Right cardiac atrium (tissue), 5 donors: ENCODE measurements at regions not wholly inside any gene's neighbourhood (a gene's known extent, or its start where the extent isn't known, plus 50 kb on each side); places are given as distances from the start of the nearest gene placed in this dataset.

ENCODE experiments used
- ATAC-seq, 2 donors: fragments of 200-7000 bp; cut with Tn5 transposase; one replicate each; pipeline versions ENCODE4 v1.8.0 to v1.9.1; 2020; ENCODE audit warnings: moderate library complexity in 2 of 2, mild to moderate bottlenecking in 1 of 2
- DNase-seq, 3 donors: peaks; one replicate each; pipeline ENCODE4 v3.0.0-alpha.2; 2020
- H3K27ac ChIP-seq: one replicate; pipeline ENCODE4 v1.5.1; 2013; ENCODE audit warnings: mild to moderate bottlenecking, low read length, control low read depth, moderate library complexity
- H3K27me3 ChIP-seq: one replicate; pipeline ENCODE4 v1.6.1; 2013; ENCODE audit not compliant: control insufficient read depth, insufficient read depth
- H3K4me1 ChIP-seq: one replicate; pipeline ENCODE4 v1.6.1; 2013; ENCODE audit warnings: low read length; ENCODE audit not compliant: control insufficient read depth, insufficient read depth
- H3K4me3 ChIP-seq: one replicate; pipeline ENCODE4 v1.5.1; 2013; ENCODE audit warnings: low read length, control low read depth
- H3K9me3 ChIP-seq: one replicate; pipeline ENCODE4 v1.6.1; 2013; ENCODE audit warnings: low read length; ENCODE audit not compliant: control insufficient read depth
- WGBS: extraction: QIAGEN DNeasy Blood & Tissue Kit; methylation state at CpG from one replicate; pipeline ENCODE4 v1.1.7; 2013; 5-methylcytosine and 5-hydroxymethylcytosine counted together
- intact Hi-C, 4 donors: fragments of 100-400 bp; cut with DNase I; formaldehyde crosslinking; loops; one replicate each; pipeline versions ENCODE4 v1.11.0 to v1.14.0; 2022 to 2023
- donor health status: healthy with polysubstance abuse.
- donor health status: DM: no; HTN: yes; CAD: no.
- donor health status: DM: no; HTN: no; CAD: no.
- donor health status: DM: no; HTN: yes; CAD: no; lungs with severe emphysema.
- donor health status: DM: yes; HTN: yes; CAD: no.

DNA sequence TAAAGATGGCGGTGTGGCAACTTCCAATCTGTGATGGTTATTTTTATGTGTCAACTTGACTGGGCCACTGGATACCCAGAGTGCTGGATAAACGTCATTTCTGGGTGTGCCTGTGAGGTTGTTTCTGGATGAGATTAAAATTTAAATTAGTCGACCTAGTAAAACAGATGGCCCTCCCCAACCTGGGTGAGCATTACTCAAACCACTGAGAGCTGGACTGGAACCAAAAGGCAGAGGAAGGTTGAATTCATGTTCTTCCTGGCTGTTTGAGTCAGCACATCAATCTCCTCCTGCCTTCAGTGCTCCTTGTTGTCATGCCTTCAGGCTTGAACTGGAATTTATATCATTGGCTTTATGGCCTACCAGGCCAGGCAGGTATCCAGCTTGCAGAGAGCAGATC, 190.8 kb upstream of the RGPD4 start:
- Histone ChIP-seq H3K4me1 (no peaks in the 10 kb centered on the region), H3K27me3 (no peaks in the 10 kb centered on the region), H3K4me3 (no peak overlapping the region), H3K9me3 (no peaks in the 10 kb centered on the region), H3K27ac (no peak overlapping the region)
- intact Hi-C loops, result no loop called here
- DNase-seq (no peak), ATAC-seq (no peak)
- 72% methylated on average over 3 of the region's 3 CpGs for WGBS

DNA sequence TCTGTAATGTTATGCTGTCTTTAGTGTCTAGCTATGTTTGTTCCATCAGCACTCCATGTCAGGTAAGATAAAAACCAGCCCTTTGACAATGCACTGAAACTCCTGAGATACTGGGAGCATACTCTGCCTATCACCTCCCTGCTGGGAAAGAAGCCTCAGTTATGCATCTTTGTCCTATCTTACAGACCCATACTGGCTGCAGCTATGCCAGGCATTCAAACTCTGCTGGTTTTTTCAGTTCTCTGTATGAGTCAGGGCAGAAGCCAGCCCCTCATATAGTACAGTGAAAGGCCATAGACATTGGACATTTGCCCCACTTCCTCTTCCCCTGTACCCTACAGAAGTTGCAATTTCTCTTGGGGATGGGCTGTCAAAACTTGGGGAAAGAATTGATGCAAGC, 181.1 kb upstream of the RGPD4 start:
- ATAC-seq (no peak), DNase-seq (no peak)
- H3K27ac ChIP-seq, result no peak overlapping the region
- no peak overlapping the region for H3K4me3 ChIP-seq
- intact Hi-C loops, result no loop called here
- H3K27me3 ChIP-seq, result no peaks in the 10 kb centered on the region
- peaks cover 2% of the 10 kb centered on the region for H3K9me3 ChIP-seq
- H3K4me1 ChIP-seq, result no peaks in the 10 kb centered on the region

DNA sequence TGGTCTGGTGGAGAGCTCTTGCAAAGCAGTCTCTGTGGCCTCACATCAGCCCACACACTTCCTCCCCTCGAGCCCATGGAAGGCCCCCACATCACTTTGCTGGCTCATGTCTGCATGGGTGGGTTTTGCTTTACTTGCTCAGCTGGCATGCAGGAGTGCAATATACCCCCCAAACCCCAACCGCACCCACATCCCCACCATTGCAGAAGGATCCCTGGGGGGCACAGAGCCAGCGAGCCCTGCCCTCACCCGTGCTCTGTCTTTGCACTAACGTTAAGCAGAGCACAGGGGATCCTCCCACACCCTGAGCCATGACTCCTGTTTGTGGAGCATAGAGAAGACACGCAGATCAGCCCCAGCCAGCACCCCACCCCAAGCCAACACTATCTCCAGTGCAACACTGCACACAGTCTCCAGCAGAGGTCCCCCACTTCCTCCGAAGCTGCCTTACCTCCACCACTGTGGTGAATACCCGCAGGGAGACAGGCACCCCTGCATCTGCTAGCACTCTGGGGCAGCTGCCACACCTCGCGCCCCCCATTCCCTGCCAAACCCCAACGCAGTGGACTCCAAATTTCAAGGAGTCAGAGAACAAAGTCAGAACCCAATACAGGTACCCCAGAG, 177.8 kb upstream of the RGPD4 start:
- no peak overlapping the region for H3K27ac ChIP-seq
- no peaks in the 10 kb centered on the region for H3K4me1 ChIP-seq
- DNase-seq (no peak), ATAC-seq (no peak)
- H3K4me3 ChIP-seq, result no peak overlapping the region
- peaks cover 2% of the 10 kb centered on the region for H3K9me3 ChIP-seq
- intact Hi-C loops, result no loop called here
- no peaks in the 10 kb centered on the region for H3K27me3 ChIP-seq
- WGBS, result 87% methylated on average over 11 of the region's 11 CpGs

DNA sequence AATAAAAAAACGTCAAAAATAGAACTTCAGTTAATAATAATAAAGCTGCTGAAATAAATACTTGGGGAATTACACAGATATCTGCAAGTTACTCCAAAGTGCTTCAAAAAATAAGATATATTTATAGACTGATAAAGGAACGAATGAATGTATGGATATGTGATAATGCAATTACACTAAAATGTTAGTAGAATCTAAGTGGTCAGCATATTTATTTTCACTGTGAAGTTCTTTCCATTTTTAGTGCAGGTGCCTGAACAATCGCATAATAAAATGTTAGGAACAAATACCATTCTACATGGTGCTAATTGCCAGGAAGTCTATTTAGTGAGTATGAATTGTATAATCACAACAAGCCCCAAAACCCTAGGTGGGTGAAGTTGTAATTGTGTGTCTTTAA, 169.6 kb upstream of the RGPD4 start:
- H3K4me3 ChIP-seq, result no peak overlapping the region

DNA sequence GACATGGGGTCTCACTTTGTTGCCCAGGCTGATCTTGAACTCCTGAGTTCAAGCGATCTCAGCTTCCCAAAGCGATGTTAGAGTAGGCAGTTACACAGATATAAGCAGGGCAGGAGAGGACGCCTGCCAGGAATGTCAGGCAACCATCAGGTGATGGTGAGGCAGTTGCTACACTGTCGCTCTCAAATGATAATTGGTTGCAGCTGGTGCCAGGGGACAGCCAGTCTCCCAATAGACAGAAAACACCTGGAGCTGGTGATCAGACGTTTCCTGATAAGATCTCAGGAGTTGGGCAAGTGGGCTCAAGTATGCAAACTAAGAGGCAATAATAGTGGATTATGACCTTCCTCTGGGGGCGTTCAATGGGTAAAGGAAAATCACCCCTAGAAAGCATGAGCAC, 163.1 kb upstream of the RGPD4 start:
- no peaks in the 10 kb centered on the region for H3K4me1 ChIP-seq
- no peak overlapping the region for H3K4me3 ChIP-seq
- 63% methylated on average over 6 of the region's 6 CpGs for WGBS
- ATAC-seq (no peak), DNase-seq (no peak)
- intact Hi-C loops, result no loop called here
- H3K27me3 ChIP-seq, result no peaks in the 10 kb centered on the region
- no peak overlapping the region for H3K27ac ChIP-seq
- no peaks in the 10 kb centered on the region for H3K9me3 ChIP-seq

More for the DNA sequence above, 169.6 kb upstream of the RGPD4 start:
- DNase-seq, result no peak
- H3K27ac ChIP-seq, result no peak overlapping the region
- no peaks in the 10 kb centered on the region for H3K9me3 ChIP-seq
- H3K4me1 ChIP-seq, result no peaks in the 10 kb centered on the region
- H3K27me3 ChIP-seq, result no peaks in the 10 kb centered on the region
- WGBS, result 69% methylated on average over 3 of the region's 3 CpGs
- intact Hi-C loops, result no loop called here
- ATAC-seq, result no peak

DNA sequence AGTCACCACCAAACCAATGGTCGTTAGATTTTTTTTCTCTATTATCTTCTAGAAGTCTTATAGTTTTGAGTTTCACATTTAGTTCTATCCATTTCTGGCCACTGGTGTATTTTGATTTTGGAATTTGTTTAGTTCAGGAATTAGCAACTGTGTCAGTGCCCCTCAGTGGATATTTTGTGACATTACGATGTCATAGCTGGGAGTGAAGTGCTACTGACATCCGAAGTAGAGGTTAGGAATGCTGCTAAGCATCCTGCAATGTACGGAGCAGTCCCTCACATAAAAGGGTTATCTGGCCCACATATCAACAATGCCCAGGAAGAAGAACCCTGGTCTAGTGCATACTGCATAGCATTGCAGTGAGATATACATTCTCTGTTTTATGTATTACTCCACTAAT, 157.4 kb upstream of the RGPD4 start:
- DNase-seq, result no peak
- no peaks in the 10 kb centered on the region for H3K27me3 ChIP-seq
- 20% methylated on average over 4 of the region's 4 CpGs for WGBS
- H3K27ac ChIP-seq, result no peak overlapping the region
- H3K4me1 ChIP-seq, result no peaks in the 10 kb centered on the region
- no peak overlapping the region for H3K4me3 ChIP-seq
- intact Hi-C loops, result no loop called here
- H3K9me3 ChIP-seq, result no peaks in the 10 kb centered on the region
- peak in 1 of 2 donors; percentile 51 for ATAC-seq

DNA sequence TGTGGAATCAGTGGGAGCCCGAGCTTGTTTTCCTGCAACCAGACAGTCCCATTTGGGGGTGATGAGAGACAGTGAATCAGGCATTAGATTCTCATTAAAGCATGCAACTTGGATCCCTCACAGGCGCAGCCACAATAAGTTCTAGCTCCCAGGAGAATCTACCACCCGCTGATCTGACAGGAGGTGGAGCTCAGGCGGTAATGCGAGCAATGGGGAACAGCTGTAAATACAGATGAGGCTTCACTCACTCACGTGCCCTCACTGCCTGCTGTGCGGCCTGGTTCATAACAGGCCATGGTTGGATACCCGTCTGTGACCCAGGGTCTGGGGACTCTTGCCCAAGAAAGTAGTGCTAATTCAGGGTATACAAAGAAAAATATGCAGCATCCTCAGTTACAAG, 144.8 kb upstream of the RGPD4 start:
- WGBS, result 86% methylated on average over 8 of the region's 8 CpGs
- no peak for ATAC-seq

DNA sequence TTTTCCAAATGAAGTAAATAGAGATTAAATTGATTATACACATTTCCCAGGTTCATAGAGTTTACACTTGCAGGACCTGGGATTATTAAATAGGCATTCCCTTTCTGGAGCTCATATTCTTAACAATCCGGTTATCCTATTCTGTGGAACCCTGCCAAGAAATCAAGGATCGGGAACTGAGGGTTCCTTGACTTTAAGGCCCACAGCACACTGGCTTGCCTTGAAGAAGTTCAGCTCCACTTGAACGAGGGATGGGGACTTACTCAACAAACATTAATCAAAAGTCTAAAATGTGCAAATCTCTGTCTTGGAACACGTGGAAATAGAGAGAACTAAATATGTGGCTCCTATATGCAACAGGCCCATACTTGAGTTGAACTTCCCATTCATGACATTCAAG, 142.3 kb upstream of the RGPD4 start:
- intact Hi-C loops, result no loop called here
- H3K4me1 ChIP-seq, result no peaks in the 10 kb centered on the region
- no peaks in the 10 kb centered on the region for H3K9me3 ChIP-seq
- no peak overlapping the region for H3K4me3 ChIP-seq
- H3K27me3 ChIP-seq, result no peaks in the 10 kb centered on the region
- DNase-seq (no peak), ATAC-seq (no peak)
- H3K27ac ChIP-seq, result no peak overlapping the region
- 64% methylated on average over 4 of the region's 4 CpGs for WGBS

More for the DNA sequence above, 144.8 kb upstream of the RGPD4 start:
- DNase-seq, result no peak
- intact Hi-C loops, result no loop called here
- no peak overlapping the region for H3K4me3 ChIP-seq
- no peak overlapping the region for H3K27ac ChIP-seq
- H3K4me1 ChIP-seq, result no peaks in the 10 kb centered on the region
- no peaks in the 10 kb centered on the region for H3K9me3 ChIP-seq
- H3K27me3 ChIP-seq, result no peaks in the 10 kb centered on the region

DNA sequence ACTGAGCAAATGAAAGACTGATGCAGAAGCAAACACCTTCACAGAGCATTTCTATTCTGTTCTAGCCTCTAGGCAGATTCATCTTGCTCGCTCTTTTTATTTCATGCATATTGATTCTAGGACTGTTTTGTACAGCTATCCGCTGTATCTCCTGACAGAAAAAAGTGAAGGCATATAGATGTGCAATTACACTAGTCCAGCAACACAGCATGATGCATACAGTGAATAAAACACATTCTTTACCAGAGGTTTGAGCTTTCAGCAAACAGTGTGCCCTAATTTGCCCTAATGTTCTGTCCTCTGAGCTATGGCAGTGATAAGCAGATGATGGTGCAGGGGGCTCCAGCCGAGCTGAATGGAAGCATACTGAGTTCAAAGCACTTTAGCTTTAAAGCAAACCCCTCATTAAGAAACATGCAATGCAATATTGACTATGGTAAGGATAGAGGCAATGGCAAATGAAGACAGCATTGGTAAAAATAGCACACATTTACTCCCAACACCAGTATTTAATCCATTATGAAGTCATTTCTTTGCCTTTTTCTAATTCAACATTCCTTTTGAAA, 141.2 kb upstream of the RGPD4 start:
- Histone ChIP-seq H3K27ac (no peak overlapping the region), H3K4me3 (no peak overlapping the region), H3K4me1 (no peaks in the 10 kb centered on the region), H3K9me3 (no peaks in the 10 kb centered on the region), H3K27me3 (no peaks in the 10 kb centered on the region)
- no peak for ATAC-seq
- WGBS, result 77% methylated on average over 3 of the region's 3 CpGs
- no peak for DNase-seq
- intact Hi-C loops, result no loop called here

DNA sequence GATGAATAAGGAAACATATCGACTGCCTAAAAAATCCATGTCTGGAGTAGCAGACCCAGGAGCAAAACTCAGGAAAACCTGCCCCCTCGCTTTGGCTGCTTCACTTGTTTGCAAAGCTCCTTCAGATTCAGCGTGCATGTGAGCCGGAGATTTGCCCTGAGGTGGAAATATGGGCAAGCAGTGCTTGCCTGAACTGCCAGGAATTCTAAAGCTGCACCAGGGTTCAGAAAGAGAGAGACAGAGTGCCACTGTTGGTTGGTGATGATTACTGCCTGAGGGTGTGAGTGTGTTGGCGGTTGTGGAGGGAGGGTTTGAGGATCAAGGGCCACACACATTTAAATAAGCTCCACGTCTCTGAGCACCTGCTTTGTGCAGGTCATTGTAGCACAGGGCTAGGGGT, 139.6 kb upstream of the RGPD4 start:
- ATAC-seq (no peak), DNase-seq (no peak)
- WGBS, result 70% methylated on average over 6 of the region's 6 CpGs
- Histone ChIP-seq H3K27ac (no peak overlapping the region), H3K27me3 (no peaks in the 10 kb centered on the region), H3K9me3 (no peaks in the 10 kb centered on the region), H3K4me1 (no peaks in the 10 kb centered on the region), H3K4me3 (no peak overlapping the region)
- intact Hi-C loops, result no loop called here

DNA sequence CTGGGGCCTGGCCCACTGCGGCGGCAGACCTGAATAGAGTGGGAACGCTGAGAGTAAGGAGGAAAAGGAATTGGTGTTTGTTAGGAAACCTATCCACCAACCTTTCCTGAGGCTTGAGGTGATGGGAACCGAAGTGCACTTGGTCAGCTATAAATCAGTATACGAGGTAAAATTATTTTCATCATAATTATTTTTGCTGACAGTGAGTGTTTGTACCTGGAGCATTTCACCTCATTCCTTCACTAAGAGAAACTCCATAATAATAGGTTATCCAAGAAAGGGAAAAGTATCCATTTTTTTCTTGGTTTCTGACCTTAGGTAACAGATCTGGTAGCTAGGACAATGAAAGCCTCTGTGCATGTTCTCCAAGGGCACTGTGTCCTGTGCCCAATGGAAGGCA, 138.6 kb upstream of the RGPD4 start:
- H3K27me3 ChIP-seq, result no peaks in the 10 kb centered on the region
- no peaks in the 10 kb centered on the region for H3K9me3 ChIP-seq
- no peak overlapping the region for H3K4me3 ChIP-seq
- ATAC-seq (no peak), DNase-seq (no peak)
- H3K4me1 ChIP-seq, result no peaks in the 10 kb centered on the region
- 89% methylated on average over 5 of the region's 5 CpGs for WGBS
- no peak overlapping the region for H3K27ac ChIP-seq
- intact Hi-C loops, result no loop called here

DNA sequence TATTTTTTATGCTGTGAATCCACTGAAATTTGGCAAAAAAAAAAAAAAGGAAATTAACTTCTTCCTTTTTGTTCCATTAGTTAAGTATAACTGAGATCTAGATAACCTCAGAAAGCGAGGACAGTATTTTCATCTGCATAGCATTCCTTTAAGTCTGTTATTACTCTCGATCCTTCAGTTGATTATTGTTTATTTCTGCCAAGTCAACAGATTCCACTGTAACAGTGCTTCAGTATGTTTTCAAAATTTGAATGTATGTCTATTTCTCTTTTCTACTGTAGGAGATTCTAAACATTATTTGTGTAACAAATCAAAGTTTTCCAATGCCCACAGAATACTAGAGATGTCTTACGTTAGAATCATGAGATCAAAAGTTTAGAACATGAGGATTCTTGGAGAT, 133.1 kb upstream of the RGPD4 start:
- 77% methylated on average over 3 of the region's 3 CpGs for WGBS
- Histone ChIP-seq H3K27ac (no peak overlapping the region), H3K9me3 (no peaks in the 10 kb centered on the region), H3K4me1 (no peaks in the 10 kb centered on the region), H3K27me3 (peaks cover 2% of the 10 kb centered on the region), H3K4me3 (no peak overlapping the region)
- ATAC-seq, result no peak
- intact Hi-C loops, result no loop called here
- DNase-seq, result no peak
